Fibroblast of villous mesenchyme (primary cell): ENCODE measurements at regions not wholly inside any gene's neighbourhood (a gene's known extent, or its start where the extent isn't known, plus 50 kb on each side); places are given as distances from the start of the nearest gene placed in this dataset.

ENCODE experiments used
- DNase-seq: peaks from one replicate; pipeline ENCODE4 v3.0.0-alpha.2; 2010; ENCODE audit warnings: low read depth
- H3K4me3 ChIP-seq: 2 replicates; pipeline ENCODE4 v1.5.1; 2011; ENCODE audit warnings: low read depth, mild to moderate bottlenecking, low read length
- TF ChIP-seq, protein P1 (sequence below): IDR thresholded peaks from 2 replicates; pipeline ENCODE4 v1.5.1; 2012; ENCODE audit warnings: low read depth, mild to moderate bottlenecking, low read length; ENCODE audit not compliant: insufficient read depth

DNA sequence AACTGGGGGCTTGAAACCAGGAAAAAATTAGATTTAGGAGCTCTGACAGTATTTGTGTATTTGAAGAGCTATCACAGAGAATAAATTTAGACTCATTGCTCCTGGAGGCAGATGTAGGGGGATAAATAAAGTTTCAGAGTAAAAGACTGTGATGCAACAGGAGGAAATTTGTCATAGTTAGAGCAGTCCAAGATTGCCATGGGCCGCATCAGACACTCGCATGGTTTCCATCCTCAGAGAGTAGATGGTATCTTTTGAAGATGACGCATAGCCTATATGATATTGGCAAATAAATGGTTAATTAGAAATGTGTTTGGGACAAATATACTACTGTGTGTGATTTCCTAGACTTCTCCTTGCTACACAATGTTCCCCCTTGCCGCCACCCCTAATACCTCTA is 170.5 kb downstream of the FTCDNL1 start:
- TF ChIP-seq, protein P1, sequence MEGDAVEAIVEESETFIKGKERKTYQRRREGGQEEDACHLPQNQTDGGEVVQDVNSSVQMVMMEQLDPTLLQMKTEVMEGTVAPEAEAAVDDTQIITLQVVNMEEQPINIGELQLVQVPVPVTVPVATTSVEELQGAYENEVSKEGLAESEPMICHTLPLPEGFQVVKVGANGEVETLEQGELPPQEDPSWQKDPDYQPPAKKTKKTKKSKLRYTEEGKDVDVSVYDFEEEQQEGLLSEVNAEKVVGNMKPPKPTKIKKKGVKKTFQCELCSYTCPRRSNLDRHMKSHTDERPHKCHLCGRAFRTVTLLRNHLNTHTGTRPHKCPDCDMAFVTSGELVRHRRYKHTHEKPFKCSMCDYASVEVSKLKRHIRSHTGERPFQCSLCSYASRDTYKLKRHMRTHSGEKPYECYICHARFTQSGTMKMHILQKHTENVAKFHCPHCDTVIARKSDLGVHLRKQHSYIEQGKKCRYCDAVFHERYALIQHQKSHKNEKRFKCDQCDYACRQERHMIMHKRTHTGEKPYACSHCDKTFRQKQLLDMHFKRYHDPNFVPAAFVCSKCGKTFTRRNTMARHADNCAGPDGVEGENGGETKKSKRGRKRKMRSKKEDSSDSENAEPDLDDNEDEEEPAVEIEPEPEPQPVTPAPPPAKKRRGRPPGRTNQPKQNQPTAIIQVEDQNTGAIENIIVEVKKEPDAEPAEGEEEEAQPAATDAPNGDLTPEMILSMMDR, result no peak
- DNase-seq, result no peak
- no peak overlapping the region for H3K4me3 ChIP-seq

DNA sequence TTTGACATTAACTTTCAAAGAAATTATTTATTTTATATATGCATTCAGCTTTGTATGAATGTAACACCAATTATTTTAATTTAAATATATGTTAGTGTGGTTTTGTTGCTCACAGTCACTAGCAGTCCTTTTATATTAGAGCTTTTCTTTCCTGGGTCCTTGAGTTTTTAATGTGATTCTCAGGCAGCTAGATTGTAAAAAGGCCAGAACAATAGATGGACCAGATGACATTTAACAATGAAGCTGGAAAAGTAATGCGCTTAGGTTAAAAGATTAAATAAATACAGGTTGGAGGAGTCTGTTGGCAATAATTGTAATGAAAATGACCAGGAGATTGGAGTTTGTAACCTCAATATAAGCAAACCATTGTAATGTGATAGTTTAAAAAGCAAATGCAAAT is 171.1 kb downstream of the FTCDNL1 start:
- H3K4me3 ChIP-seq, result no peak overlapping the region
- no peak for DNase-seq
- TF ChIP-seq, protein P1, result no peak

DNA sequence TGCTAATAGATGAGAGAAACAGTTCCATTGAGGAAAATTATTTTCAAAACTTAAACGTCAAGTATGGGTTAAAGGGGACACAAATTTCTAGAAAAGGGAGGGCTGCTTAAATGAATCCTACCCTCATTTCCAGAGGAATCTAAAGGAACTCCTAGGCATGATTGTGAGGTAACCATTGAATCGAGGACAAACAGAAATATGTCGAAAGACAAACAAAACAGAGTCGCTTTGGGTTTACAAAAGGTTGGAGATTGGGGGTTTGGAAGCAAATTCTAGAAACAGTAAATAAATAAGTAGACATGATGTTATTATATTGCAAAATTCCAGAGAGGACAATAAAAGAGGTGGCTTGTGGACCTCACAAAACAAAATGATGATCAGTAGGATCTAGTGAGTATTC is 173.1 kb downstream of the FTCDNL1 start:
- TF ChIP-seq, protein P1, result no peak
- no peak for DNase-seq
- H3K4me3 ChIP-seq, result no peak overlapping the region

DNA sequence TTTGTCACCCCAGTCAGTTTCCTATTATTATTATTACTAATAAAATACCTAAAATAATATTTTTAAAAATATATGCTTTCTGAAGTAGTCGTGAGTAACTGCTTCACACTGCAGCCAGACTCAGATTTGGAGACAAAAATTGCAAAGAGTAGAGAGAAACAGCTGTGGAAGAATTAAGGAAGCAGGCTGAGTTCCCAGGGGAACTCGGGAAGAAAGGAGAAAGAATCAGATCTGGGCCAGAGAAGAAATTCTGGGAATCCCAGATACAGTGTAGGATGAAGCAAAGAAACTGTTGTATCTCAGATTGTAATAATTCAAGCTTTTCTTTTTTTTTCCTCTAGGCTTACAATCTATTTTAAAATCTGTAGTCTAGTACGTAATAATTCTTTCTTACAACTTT is 182.3 kb downstream of the FTCDNL1 start:
- no peak overlapping the region for H3K4me3 ChIP-seq
- no peak for DNase-seq
- TF ChIP-seq, protein P1, result no peak

DNA sequence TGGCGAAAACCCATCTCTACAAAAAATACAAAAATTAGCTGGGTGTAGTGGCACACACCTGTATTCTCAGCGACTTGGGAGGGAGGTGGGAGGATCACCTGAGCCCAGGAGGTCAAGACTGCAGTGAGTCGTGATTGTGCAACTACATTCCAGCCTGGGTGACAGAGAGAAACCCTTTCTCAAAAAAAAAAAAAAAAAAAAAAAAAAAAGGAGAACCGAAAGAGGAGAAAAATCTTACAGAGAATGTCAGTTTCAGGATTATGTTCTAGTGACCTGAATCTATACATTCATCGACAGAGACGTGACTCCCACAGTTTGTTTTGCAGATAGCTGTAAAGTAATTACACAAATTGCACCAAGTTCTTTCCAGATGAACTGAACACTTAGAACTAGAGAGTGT is 187.8 kb downstream of the FTCDNL1 start:
- DNase-seq, result no peak
- no peak overlapping the region for H3K4me3 ChIP-seq
- TF ChIP-seq, protein P1, result no peak

DNA sequence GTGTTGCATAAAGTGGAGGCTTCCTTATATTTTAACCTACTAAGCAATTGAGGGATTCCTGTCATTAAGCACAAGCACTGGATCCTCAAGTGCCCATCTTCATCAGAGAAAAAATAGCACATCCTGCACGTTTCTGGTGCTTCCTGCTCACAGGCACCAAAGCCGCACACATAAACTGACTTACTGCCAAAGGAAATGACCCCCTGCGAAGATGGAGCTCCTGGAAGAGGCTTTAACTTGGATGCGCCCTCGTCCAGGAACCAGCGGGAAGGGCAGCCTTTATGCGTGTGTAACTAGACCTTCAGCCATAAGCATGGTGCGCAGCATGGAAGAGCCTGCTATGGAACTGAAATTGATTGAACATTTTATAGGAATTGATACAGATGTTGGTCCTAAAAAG is 188.7 kb downstream of the FTCDNL1 start:
- no peak overlapping the region for H3K4me3 ChIP-seq
- DNase-seq, result no peak
- TF ChIP-seq, protein P1, result no peak

DNA sequence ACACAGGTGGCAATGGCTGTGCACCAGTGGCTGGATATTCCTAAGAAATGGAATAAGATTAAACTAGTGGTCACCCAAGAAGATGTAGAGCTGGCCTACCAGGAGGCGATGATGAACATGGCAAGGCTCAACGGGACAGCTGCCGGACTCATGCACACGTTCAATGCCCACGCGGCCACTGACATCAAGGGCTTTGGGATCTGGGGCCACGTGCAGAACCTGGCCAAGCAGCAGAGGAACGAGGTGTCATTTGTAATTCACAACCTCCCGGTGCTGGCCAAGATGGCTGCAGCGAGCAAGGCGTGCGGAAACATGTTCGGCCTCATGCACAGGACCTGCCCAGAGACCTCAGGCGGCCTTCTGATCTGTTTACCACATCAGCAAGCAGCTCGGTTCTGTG is 190.8 kb downstream of the FTCDNL1 start:
- no peak for DNase-seq
- H3K4me3 ChIP-seq, result no peak overlapping the region
- TF ChIP-seq, protein P1, result no peak
